PC-3 (cell line): ENCODE measurements at regions not wholly inside any gene's neighbourhood (a gene's known extent, or its start where the extent isn't known, plus 50 kb on each side); places are given as distances from the start of the nearest gene placed in this dataset.

Experiments
- CTCF ChIP-seq: fragments of 300-600 bp; sonication (generic); conservative IDR thresholded peaks from 2 replicates; pipeline ENCODE4 v1.5.1; 2017; ENCODE audit warnings: antibody characterized with exemption, low read depth, mild to moderate bottlenecking, low read length
- EZH2 ChIP-seq: fragments of 300-600 bp; sonication (generic); IDR thresholded peaks from one replicate; pipeline ENCODE4 v1.6.1; 2017; ENCODE audit warnings: antibody characterized with exemption, mild to moderate bottlenecking, low read length; ENCODE audit not compliant: unreplicated experiment
- EZH2phosphoT487 ChIP-seq: fragments of 300-600 bp; sonication (generic); IDR thresholded peaks from 2 replicates; pipeline ENCODE4 v1.6.1; 2018; ENCODE audit warnings: mild to moderate bottlenecking, antibody characterized with exemption, low read length, borderline replicate concordance

GRCh38 chr20:48090314-48090713, 305.0 kb upstream of the SULF2 start:
- TF ChIP-seq CTCF: no peak
- no peak for TF ChIP-seq EZH2
- TF ChIP-seq EZH2phosphoT487: no peak
